ENCODE measurements at regions not wholly inside any gene's neighbourhood (a gene's known extent, or its start where the extent isn't known, plus 50 kb on each side); places are given as distances from the start of the nearest gene placed in this dataset.

DNA sequence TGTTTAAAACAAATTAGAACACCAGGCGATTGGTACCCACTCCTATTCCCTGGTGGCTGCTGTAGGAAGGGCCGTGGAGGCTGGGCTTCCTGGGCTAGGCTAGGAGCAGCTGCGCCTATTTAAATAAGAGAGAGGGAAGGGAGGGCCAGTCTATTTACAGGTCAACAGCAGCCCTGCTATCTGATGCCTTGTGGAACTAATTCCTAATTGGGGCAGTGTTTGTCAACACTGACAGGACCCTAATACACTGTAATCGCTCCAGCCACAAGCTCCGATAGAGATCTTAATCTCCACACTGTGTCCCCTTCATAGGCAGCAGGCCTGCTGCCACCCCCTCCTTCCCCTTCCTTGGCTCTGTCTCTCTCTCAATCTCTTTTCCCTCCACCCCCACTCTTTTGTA is 116.9 kb upstream of the SOX14 start:
- ATAC-seq (peak; percentile 99), DNase-seq (ENCODE audit: low spot score) (peak; percentile 47)
- ChIA-PET POLR2A (no interaction called here), CTCF (interaction anchor here (1.2 kb wide), 1 partner anchor 46 kb away, joined by 3 read pairs; no protein-coding TSS in a partner anchor)
- H3K27me3 Mint-ChIP-seq (ENCODE audit: low read depth) = peaks cover 5% of the 10 kb centered on the region
- H3K4me1 Mint-ChIP-seq = peaks cover 55% of the 10 kb centered on the region
- TF ChIP-seq NR1H2 (CRISPR knock-in tag; IDR thresholded peaks at IDR 0.05) = no peak
- 0 out of 2 replicates have a peak, but pooled peaks have one; percentile 48 for TF ChIP-seq FOXK1 (CRISPR knock-in tag; IDR thresholded peaks at IDR 0.05)
- TF ChIP-seq, protein P1, sequence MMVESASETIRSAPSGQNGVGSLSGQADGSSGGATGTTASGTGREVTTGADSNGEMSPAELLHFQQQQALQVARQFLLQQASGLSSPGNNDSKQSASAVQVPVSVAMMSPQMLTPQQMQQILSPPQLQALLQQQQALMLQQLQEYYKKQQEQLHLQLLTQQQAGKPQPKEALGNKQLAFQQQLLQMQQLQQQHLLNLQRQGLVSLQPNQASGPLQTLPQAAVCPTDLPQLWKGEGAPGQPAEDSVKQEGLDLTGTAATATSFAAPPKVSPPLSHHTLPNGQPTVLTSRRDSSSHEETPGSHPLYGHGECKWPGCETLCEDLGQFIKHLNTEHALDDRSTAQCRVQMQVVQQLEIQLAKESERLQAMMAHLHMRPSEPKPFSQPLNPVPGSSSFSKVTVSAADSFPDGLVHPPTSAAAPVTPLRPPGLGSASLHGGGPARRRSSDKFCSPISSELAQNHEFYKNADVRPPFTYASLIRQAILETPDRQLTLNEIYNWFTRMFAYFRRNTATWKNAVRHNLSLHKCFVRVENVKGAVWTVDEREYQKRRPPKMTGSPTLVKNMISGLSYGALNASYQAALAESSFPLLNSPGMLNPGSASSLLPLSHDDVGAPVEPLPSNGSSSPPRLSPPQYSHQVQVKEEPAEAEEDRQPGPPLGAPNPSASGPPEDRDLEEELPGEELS (CRISPR knock-in tag; IDR thresholded peaks at IDR 0.05) = peak; percentile 71; the same call in 1 of the 2 replicates
- no peak overlapping the region for H3K27ac Mint-ChIP-seq
- H3K9me3 Mint-ChIP-seq = no peaks in the 10 kb centered on the region
- H3K36me3 Mint-ChIP-seq = no peaks in the 10 kb centered on the region
- H3K4me3 Mint-ChIP-seq = peak overlapping the region; percentile 3; the same call in 1 of the 2 replicates

- DNase-seq (ENCODE audit: low spot score) (no peak), ATAC-seq (no peak)
- POLR2A ChIA-PET = no interaction called here
Observed at GRCh38 chr3:137669519-137670060, 94.5 kb upstream of the SOX14 start.

DNA sequence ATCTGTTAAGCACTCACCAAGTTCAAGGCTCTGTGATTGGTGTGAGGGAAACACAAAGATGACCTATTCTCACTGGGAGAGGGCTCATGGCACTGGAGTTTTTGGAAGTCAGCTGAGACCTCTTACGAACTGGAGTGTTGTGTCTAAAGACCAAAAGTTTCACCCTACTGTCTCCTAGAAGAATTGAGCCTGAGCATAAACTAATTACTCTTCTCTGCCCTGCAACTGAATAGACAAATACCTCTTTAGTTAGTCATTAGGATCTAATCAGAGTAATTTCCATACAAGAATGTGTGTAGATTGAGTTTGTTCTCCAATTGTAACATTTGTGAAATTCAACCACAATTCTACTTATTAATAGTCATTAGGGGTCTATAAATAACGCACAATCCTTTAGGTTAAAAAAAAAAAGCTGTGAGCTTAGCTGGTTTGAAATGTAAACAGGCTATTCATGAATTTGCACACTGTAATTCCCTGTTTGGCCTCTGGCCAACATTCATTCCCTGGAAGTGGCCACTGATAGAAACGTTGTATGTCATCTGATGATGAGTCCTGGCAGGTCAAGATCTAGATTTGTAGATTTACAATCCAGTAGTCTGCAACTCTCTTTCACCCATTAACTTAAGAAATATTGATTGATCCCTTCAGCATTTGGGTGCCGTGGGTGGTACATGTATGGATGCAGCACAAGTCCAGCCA is 76.8 kb upstream of the SOX14 start:
- POLR2A ChIA-PET = no interaction called here
- no peak for TF ChIP-seq ZNF512 (CRISPR knock-in tag; IDR thresholded peaks at IDR 0.05; ENCODE audit: borderline replicate concordance)
- no peak for TF ChIP-seq CREM (CRISPR knock-in tag; IDR thresholded peaks at IDR 0.05)
- TF ChIP-seq ZNF219 (CRISPR knock-in tag; IDR thresholded peaks at IDR 0.05; ENCODE audit: borderline replicate concordance) = no peak
- no peak for TF ChIP-seq USF2 (CRISPR knock-in tag; IDR thresholded peaks at IDR 0.05)
- TF ChIP-seq, protein P2, sequence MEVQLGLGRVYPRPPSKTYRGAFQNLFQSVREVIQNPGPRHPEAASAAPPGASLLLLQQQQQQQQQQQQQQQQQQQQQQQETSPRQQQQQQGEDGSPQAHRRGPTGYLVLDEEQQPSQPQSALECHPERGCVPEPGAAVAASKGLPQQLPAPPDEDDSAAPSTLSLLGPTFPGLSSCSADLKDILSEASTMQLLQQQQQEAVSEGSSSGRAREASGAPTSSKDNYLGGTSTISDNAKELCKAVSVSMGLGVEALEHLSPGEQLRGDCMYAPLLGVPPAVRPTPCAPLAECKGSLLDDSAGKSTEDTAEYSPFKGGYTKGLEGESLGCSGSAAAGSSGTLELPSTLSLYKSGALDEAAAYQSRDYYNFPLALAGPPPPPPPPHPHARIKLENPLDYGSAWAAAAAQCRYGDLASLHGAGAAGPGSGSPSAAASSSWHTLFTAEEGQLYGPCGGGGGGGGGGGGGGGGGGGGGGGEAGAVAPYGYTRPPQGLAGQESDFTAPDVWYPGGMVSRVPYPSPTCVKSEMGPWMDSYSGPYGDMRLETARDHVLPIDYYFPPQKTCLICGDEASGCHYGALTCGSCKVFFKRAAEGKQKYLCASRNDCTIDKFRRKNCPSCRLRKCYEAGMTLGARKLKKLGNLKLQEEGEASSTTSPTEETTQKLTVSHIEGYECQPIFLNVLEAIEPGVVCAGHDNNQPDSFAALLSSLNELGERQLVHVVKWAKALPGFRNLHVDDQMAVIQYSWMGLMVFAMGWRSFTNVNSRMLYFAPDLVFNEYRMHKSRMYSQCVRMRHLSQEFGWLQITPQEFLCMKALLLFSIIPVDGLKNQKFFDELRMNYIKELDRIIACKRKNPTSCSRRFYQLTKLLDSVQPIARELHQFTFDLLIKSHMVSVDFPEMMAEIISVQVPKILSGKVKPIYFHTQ (CRISPR knock-in tag; IDR thresholded peaks at IDR 0.05) = no peak
- Mint-ChIP-seq H3K4me1 (no peaks in the 10 kb centered on the region), H3K4me3 (no peak overlapping the region), H3K9me3 (no peaks in the 10 kb centered on the region), H3K36me3 (no peaks in the 10 kb centered on the region), H3K27ac (no peak overlapping the region), H3K27me3 (ENCODE audit: low read depth) (no peaks in the 10 kb centered on the region)
- ATAC-seq = no peak
- CTCF ChIA-PET = no interaction called here
- no peak for DNase-seq (ENCODE audit: low spot score)

More at GRCh38 chr3:137669519-137670060, 94.5 kb upstream of the SOX14 start:
- TF ChIP-seq, protein P3, sequence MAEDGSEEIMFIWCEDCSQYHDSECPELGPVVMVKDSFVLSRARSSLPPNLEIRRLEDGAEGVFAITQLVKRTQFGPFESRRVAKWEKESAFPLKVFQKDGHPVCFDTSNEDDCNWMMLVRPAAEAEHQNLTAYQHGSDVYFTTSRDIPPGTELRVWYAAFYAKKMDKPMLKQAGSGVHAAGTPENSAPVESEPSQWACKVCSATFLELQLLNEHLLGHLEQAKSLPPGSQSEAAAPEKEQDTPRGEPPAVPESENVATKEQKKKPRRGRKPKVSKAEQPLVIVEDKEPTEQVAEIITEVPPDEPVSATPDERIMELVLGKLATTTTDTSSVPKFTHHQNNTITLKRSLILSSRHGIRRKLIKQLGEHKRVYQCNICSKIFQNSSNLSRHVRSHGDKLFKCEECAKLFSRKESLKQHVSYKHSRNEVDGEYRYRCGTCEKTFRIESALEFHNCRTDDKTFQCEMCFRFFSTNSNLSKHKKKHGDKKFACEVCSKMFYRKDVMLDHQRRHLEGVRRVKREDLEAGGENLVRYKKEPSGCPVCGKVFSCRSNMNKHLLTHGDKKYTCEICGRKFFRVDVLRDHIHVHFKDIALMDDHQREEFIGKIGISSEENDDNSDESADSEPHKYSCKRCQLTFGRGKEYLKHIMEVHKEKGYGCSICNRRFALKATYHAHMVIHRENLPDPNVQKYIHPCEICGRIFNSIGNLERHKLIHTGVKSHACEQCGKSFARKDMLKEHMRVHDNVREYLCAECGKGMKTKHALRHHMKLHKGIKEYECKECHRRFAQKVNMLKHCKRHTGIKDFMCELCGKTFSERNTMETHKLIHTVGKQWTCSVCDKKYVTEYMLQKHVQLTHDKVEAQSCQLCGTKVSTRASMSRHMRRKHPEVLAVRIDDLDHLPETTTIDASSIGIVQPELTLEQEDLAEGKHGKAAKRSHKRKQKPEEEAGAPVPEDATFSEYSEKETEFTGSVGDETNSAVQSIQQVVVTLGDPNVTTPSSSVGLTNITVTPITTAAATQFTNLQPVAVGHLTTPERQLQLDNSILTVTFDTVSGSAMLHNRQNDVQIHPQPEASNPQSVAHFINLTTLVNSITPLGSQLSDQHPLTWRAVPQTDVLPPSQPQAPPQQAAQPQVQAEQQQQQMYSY (CRISPR knock-in tag; IDR thresholded peaks at IDR 0.05) = no peak
- TF ChIP-seq NFYB (CRISPR knock-in tag; conservative IDR thresholded peaks at IDR 0.05; ENCODE audit: low read depth) = no peak
- TF ChIP-seq, protein P4, sequence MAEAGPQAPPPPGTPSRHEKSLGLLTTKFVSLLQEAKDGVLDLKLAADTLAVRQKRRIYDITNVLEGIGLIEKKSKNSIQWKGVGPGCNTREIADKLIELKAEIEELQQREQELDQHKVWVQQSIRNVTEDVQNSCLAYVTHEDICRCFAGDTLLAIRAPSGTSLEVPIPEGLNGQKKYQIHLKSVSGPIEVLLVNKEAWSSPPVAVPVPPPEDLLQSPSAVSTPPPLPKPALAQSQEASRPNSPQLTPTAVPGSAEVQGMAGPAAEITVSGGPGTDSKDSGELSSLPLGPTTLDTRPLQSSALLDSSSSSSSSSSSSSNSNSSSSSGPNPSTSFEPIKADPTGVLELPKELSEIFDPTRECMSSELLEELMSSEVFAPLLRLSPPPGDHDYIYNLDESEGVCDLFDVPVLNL (CRISPR knock-in tag; IDR thresholded peaks at IDR 0.05; ENCODE audit: borderline replicate concordance, low read depth) = no peak
- TF ChIP-seq ZNF416 (CRISPR knock-in tag; IDR thresholded peaks at IDR 0.05) = no peak
- CTCF ChIA-PET = no interaction called here
- Mint-ChIP-seq H3K4me1 (no peaks in the 10 kb centered on the region), H3K36me3 (peaks cover 13% of the 10 kb centered on the region), H3K4me3 (no peak overlapping the region), H3K27ac (no peak overlapping the region), H3K27me3 (ENCODE audit: low read depth) (no peaks in the 10 kb centered on the region), H3K9me3 (peaks cover 28% of the 10 kb centered on the region)

All from WTC11 (cell line).